ENCODE measurements at regions not wholly inside any gene's neighbourhood (a gene's known extent, or its start where the extent isn't known, plus 50 kb on each side); places are given as distances from the start of the nearest gene placed in this dataset.

DNA sequence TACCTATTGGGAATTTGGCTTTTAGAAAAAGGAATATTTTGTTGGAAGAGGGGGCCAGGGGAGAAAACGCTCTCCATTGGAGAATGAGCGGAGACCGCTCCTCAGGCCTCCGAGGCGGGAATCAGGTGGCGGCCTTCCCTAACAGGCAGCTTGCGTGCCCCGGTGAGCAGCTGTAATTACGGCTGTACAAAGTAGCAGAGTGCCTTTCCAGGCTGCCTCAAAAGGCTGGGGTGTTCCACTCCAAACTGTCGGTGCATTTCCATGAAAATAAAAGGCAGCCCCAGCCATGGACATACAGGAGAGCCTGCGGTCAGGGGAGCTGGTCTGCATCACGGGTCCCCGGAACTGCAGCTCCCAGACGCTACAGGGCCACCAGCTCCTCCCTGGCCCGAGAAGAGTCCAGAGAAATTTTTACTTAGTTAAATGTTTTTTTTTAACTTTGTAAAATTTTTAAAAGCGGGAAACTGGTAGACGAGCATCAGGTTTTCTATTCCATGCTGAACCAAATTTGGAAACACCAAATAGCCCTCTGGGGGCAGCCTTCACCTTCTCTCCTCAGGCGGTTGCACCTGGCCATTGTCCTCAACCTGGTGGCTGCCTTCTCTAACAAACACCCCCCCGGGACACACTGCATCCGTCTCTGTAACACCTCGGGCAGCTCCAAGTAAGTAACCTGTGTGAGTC, 209.3 kb upstream of the SALL3 start:
- H3K27ac ChIP-seq (ENCODE audit: extremely low read length, insufficient read depth, low read length): no peak overlapping the region
- DNase-seq (ENCODE audit: low spot score): no peak
- in situ Hi-C loops (cut with HindIII; ENCODE audit: extremely low pct_ligation_motif_present, low pct_unique_long_range_greater_than_20kb): no loop called here
- H3K36me3 ChIP-seq (replicated peaks in 1 of 2; ENCODE audit: control insufficient read depth in 1 of 2, insufficient read depth in 2 of 2, low read length in 2 of 2): no peaks in the 10 kb centered on the region
- no peaks in the 10 kb centered on the region for H3K79me2 ChIP-seq (ENCODE audit: insufficient read depth, low read length)
- 63% methylated on average over 10 of the region's 21 CpGs for WGBS (ENCODE audit: low lambda C conversion rate)
- BruUV-seq (replicated peaks): no TSS peak
- intact Hi-C loops (cut with micrococcal nuclease; ENCODE audit: unreplicated experiment): no loop called here
- ChIA-PET CTCF (ENCODE audit: low intra/inter-chr PET ratio, low total read pairs) (no interaction called here), POLR2A (no interaction called here)
- H3K27me3 ChIP-seq (ENCODE audit: control insufficient read depth in 1 of 2, insufficient read depth in 2 of 2, low read length in 2 of 2): peaks cover 13 to 61% of the 10 kb centered on the region in 2 experiments; a peak in 4 of 5 replicates
- H3K9me3 ChIP-seq (ENCODE audit: low read length): no peaks in the 10 kb centered on the region
- no peak overlapping the region for H3K4me2 ChIP-seq (ENCODE audit: low read depth, low read length)
- no peak overlapping the region for H2AFZ ChIP-seq (ENCODE audit: low read length)
- FAIRE-seq: no peak
- no peak overlapping the region for H3K4me3 ChIP-seq (replicated peaks in 1 of 3; ENCODE audit: insufficient read depth in 1 of 3, low read depth in 2 of 3, low read length in 3 of 3)
- no peak overlapping the region for H3K9ac ChIP-seq (ENCODE audit: insufficient read depth, low read depth, low read length)
- peaks cover 13% of the 10 kb centered on the region for H3K4me1 ChIP-seq (ENCODE audit: insufficient read depth, low read length)
- H4K20me1 ChIP-seq (ENCODE audit: insufficient read depth, low read length): no peaks in the 10 kb centered on the region
- no peak for ATAC-seq
- TF ChIP-seq RFX3 (CRISPR knock-in tag; IDR thresholded peaks at IDR 0.05) (no peak), SP4 (CRISPR knock-in tag; IDR thresholded peaks at IDR 0.05) (no peak), MYNN (CRISPR knock-in tag; IDR thresholded peaks at IDR 0.05; ENCODE audit: low read depth) (no peak), SRSF4 (IDR thresholded peaks at IDR 0.05; ENCODE audit: low read depth, low read length, poor library complexity, severe bottlenecking) (no peak), NR1H2 (CRISPR knock-in tag; IDR thresholded peaks at IDR 0.05; ENCODE audit: borderline replicate concordance, low read depth) (no peak), SP1 (IDR thresholded peaks at IDR 0.05) (no peak), SP1 (CRISPR knock-in tag; IDR thresholded peaks at IDR 0.05) (no peak), MAFF (IDR thresholded peaks at IDR 0.05; ENCODE audit: low read depth, low read length) (no peak), MBD4 (IDR thresholded peaks at IDR 0.05; ENCODE audit: borderline replicate concordance, low read length) (no peak), IRX3 (CRISPR knock-in tag; IDR thresholded peaks at IDR 0.05; ENCODE audit: borderline replicate concordance, low read depth) (no peak), KLF11 (CRISPR knock-in tag; IDR thresholded peaks at IDR 0.05) (no peak)
- TF ChIP-seq, protein P1, sequence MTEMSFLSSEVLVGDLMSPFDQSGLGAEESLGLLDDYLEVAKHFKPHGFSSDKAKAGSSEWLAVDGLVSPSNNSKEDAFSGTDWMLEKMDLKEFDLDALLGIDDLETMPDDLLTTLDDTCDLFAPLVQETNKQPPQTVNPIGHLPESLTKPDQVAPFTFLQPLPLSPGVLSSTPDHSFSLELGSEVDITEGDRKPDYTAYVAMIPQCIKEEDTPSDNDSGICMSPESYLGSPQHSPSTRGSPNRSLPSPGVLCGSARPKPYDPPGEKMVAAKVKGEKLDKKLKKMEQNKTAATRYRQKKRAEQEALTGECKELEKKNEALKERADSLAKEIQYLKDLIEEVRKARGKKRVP (CRISPR knock-in tag; IDR thresholded peaks at IDR 0.05): no peak
- TF ChIP-seq, protein P2, sequence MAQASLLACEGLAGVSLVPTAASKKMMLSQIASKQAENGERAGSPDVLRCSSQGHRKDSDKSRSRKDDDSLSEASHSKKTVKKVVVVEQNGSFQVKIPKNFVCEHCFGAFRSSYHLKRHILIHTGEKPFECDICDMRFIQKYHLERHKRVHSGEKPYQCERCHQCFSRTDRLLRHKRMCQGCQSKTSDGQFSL (CRISPR knock-in tag; IDR thresholded peaks at IDR 0.05): no peak
- TF ChIP-seq, protein P3, sequence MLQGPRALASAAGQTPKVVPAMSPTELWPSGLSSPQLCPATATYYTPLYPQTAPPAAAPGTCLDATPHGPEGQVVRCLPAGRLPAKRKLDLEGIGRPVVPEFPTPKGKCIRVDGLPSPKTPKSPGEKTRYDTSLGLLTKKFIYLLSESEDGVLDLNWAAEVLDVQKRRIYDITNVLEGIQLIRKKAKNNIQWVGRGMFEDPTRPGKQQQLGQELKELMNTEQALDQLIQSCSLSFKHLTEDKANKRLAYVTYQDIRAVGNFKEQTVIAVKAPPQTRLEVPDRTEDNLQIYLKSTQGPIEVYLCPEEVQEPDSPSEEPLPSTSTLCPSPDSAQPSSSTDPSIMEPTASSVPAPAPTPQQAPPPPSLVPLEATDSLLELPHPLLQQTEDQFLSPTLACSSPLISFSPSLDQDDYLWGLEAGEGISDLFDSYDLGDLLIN (CRISPR knock-in tag; IDR thresholded peaks at IDR 0.05; ENCODE audit: borderline replicate concordance): no peak
- TF ChIP-seq, protein P4, sequence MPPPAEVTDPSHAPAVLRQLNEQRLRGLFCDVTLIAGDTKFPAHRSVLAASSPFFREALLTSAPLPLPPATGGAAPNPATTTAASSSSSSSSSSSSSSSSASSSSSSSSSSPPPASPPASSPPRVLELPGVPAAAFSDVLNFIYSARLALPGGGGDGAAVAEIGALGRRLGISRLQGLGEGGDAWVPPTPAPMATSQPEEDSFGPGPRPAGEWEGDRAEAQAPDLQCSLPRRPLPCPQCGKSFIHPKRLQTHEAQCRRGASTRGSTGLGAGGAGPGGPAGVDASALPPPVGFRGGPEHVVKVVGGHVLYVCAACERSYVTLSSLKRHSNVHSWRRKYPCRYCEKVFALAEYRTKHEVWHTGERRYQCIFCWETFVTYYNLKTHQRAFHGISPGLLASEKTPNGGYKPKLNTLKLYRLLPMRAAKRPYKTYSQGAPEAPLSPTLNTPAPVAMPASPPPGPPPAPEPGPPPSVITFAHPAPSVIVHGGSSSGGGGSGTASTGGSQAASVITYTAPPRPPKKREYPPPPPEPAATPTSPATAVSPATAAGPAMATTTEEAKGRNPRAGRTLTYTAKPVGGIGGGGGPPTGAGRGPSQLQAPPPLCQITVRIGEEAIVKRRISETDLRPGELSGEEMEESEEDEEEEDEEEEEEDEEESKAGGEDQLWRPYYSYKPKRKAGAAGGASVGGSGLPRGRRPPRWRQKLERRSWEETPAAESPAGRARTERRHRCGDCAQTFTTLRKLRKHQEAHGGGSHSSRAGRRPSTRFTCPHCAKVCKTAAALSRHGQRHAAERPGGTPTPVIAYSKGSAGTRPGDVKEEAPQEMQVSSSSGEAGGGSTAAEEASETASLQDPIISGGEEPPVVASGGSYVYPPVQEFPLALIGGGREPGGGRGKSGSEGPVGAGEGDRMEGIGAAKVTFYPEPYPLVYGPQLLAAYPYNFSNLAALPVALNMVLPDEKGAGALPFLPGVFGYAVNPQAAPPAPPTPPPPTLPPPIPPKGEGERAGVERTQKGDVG (CRISPR knock-in tag; IDR thresholded peaks at IDR 0.05; ENCODE audit: borderline replicate concordance): no peak

Data from HepG2 (cell line).